GM21381 (cell line): ENCODE measurements at regions not wholly inside any gene's neighbourhood (a gene's known extent, or its start where the extent isn't known, plus 50 kb on each side); places are given as distances from the start of the nearest gene placed in this dataset.

ENCODE experiments used
- ATAC-seq: cut with Tn5 transposase; IDR thresholded peaks from one replicate; pipeline ENCODE4 v1.9.1; 2021; ENCODE audit warnings: mild to moderate bottlenecking, moderate library complexity; ENCODE audit not compliant: unreplicated experiment

GRCh38 chr12:59839514-59839913 is 243.7 kb downstream of the SLC16A7 start:
- ATAC-seq, result no peak

- ATAC-seq, result no peak
Observed at GRCh38 chr12:59843260-59843843, 247.5 kb downstream of the SLC16A7 start.

- no peak for ATAC-seq
Observed at GRCh38 chr12:59844750-59845149, 248.9 kb downstream of the SLC16A7 start.

GRCh38 chr12:59845293-59845692 is 249.5 kb downstream of the SLC16A7 start:
- no peak for ATAC-seq

GRCh38 chr12:59847127-59847526 is 251.3 kb downstream of the SLC16A7 start:
- ATAC-seq, result no peak

GRCh38 chr12:59850268-59850667 is 254.4 kb downstream of the SLC16A7 start:
- no peak for ATAC-seq

GRCh38 chr12:59858508-59859170 is 262.8 kb downstream of the SLC16A7 start:
- ATAC-seq, result no peak

- no peak for ATAC-seq
Observed at GRCh38 chr12:59859171-59859510, 263.3 kb downstream of the SLC16A7 start.

- ATAC-seq, result no peak
Observed at GRCh38 chr12:59861635-59862034, 265.8 kb downstream of the SLC16A7 start.

- no peak for ATAC-seq
Observed at GRCh38 chr12:59867055-59867454, 271.2 kb downstream of the SLC16A7 start.

GRCh38 chr12:59867689-59868088 is 271.9 kb downstream of the SLC16A7 start:
- ATAC-seq, result no peak

- no peak for ATAC-seq
Observed at GRCh38 chr12:59871779-59872178, 275.9 kb downstream of the SLC16A7 start.

GRCh38 chr12:59873136-59873535 is 277.3 kb downstream of the SLC16A7 start:
- no peak for ATAC-seq

GRCh38 chr12:59874781-59875180 is 279.0 kb downstream of the SLC16A7 start:
- ATAC-seq, result no peak

GRCh38 chr12:59886131-59886733 is 290.4 kb downstream of the SLC16A7 start:
- ATAC-seq, result no peak

GRCh38 chr12:59887178-59887577 is 291.3 kb downstream of the SLC16A7 start:
- ATAC-seq, result no peak

GRCh38 chr12:59890896-59891579 is 295.2 kb downstream of the SLC16A7 start:
- no peak for ATAC-seq

GRCh38 chr12:59895166-59895775 is 299.4 kb downstream of the SLC16A7 start:
- no peak for ATAC-seq

GRCh38 chr12:59904874-59905521 is 309.2 kb downstream of the SLC16A7 start:
- ATAC-seq, result no peak

- ATAC-seq, result no peak
Observed at GRCh38 chr12:59911516-59911915, 315.7 kb downstream of the SLC16A7 start.

- ATAC-seq, result no peak
Observed at GRCh38 chr12:59916988-59917387, 321.2 kb downstream of the SLC16A7 start.
